Stimulated activated CD4-positive, alpha-beta T cell treated with anti-CD3 and anti-CD28 coated beads, TNF-alpha, amount 100 ng/mL, for 4 hours (primary cell): ENCODE measurements at regions not wholly inside any gene's neighbourhood (a gene's known extent, or its start where the extent isn't known, plus 50 kb on each side); places are given as distances from the start of the nearest gene placed in this dataset.

ENCODE experiments used
- DNase-seq, 3 experiments: peaks; one replicate each; pipeline ENCODE4 v3.0.0-alpha.2; 2020; ENCODE audit warnings: low read depth in 3 of 3

DNA sequence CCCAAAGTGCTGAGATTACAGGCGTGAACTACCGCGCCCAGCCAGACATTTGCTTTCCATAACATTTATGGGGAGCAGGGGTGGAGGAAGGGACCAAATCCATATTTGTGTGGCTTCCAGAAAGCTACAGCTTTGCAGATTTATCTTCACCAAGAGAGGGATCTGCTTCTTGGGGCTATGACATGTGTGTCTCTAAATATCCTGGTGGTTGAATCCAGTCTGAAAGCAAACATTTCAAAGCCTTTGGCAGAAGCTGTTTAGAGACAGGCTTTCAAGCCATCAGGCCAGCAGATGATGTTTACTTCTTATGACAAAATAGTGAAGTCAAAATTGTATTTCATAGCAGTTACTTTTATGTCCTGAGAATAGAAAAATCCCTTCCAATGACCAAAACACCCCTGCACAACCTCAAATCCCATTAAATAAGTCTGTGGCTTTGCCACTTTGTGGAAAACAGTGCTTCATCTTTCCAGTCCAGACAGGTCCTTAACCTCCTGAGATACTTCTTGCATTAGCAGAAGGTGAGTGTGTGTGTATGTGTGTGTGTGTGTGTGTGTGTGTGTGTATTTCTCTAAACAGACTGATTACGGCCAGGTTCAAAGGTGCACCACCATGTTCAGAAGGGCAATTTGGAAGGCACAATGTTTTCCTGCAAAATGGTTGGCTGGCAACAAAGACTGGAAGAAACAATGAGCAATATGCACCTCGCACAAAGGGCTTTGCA, 191.4 kb upstream of the LRIG1 start:
- no peak for DNase-seq

DNA sequence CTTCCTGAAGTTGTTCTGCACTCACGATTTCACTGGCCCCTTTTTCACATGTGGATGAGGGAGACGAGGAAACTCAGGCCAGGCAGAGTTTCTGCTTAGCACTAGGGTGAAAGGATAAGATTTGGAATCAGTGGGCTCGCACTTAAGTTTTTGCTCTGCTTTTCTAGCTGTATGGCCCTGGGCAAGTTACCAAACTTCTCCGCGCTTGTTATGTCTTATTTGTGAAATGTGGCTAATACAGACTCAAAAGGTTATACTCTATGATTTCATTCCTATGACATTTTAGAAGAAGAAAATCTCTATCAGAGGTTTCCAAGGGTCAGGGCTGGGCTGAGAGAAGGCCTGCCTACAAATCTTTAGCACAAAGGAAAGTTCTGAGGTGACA, 191.9 kb upstream of the LRIG1 start:
- no peak for DNase-seq

DNA sequence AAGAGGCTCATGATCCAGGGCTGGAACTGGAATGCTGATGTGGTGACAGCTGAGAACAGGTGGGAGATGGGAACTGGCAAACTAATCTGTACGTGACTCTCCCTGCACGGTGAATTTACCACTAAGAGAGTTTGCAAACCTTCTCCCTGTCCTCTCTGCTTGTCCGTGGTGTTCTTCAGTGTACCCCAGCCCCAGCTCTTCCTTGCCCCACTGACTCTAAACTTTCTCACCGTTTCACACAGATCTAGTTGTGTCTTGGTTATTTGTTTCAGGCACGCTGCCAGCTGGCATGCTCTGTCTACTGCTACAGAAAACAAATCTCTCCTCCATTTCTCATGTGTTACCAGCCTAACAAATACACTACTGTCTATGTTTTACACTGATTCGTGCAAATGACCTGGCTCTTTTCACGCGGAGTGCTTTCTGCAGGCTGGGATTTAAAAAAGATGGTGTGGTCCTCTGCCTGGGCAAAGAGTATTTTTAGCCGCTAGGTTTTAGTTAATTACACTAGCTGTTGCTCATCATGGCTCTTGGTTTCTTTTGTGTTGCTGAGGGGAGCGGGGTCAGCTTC, 192.7 kb upstream of the LRIG1 start:
- no peak for DNase-seq

DNA sequence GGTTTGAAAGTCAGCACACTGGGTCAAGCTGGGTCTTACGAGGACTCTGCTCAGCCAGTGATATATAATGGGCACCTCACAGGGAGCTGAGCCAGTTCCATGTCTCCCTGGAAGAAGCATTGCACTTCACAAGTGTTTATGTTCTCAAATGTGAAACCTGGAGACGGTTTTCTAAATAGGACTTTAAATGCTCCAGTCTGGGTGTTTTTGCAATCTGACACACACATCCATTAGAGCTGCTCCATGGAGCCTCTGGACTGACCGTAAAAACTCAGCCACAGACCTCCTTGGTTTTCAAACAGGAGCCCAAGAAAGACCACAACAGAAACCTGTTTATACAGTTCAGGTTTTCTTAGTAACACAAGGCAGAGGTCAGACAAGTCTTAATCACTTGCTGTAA, 201.3 kb upstream of the LRIG1 start:
- DNase-seq: no peak

DNA sequence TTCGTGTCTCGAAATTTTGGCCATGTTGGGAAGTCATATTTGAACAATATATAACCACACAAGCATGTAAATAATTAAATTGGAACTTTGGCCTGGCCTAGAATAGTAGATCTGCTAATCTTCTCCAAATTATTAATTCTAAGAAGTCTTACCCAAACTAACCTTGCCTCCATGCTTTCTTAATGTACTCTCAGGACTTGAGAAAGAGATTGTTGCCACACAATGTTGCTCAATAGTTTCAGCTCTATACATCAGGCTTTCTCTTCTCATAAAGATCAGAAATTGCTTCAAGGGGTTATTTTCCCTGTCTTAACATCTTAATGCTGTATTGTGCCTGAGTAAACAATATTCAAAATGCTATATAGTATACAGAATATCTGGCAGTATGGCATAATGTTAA, 202.7 kb upstream of the LRIG1 start:
- no peak for DNase-seq

DNA sequence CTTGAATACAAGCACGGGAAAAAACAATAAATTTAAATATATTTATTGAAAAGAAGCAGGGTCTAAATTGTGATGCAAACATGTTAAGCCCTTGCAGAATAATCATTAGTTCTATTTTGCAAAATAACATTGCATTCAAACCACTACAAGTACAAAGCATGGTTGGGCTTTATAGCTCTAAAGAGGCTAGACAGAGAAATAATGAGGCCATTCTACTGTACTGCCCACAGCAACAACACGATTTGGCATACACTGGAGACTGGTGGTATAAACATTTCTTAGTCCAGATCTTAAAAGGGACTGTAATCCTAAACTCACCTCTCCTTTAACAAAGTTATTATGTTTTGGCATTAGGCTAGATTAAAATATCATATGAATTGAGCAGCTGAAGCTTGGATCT, 204.3 kb upstream of the LRIG1 start:
- DNase-seq: no peak

DNA sequence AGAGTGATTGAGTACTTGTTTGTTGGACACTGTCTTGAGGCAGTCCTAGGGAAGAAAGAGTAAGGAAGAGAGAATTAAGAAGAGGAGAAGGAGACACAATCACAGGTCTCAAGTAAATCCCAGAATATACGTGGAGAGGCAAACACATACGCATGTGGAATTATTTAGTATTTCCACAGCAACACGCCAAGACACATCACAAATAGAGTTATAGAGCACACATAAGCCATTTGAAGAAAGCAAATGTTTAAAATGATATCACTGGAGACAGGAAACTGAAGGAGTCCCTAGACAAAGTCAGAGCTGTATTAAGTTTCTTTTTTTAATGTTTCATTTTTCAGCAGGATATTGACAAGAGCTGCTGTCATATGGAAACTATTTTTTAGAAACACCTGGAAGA, 206.1 kb upstream of the LRIG1 start:
- DNase-seq: no peak

DNA sequence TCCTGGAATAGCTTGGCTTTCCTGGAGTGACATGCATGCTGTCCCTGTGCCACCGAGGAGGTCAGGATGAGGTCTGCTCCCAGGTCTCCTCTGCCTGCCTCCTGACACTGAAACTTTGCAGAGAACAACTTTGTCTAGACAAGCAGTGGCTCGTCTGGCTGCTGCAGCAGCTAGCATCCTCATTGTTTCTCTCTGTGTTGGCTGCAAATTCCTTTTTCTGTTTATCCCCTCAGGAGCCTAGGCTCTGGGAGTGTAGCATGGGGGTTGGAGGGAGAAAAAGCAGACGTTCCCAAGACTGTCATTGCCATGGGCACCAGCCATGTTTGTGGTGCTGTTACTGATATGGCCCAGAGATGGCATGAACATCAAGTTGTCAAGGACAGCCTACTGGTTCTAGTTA, 208.7 kb upstream of the LRIG1 start:
- DNase-seq: no peak

DNA sequence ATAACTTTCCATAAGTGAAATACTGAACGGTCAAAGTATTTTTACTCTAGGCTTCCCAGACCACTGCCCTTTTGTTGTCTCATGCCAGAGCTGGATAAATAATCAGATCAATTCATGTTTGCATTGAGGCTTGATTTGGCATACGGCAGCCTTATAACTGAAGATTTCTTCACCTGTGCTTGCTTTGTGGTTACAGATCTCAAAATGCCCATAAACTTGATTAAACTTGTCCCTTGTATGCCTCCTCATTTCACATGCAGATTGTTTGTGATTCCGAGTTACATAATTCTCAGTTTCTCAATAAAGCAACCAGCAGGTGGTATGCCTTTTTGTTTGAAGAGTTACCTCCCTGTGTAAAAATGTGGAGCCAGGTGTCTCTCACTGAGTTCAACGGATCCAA, 211.4 kb upstream of the LRIG1 start:
- no peak for DNase-seq

DNA sequence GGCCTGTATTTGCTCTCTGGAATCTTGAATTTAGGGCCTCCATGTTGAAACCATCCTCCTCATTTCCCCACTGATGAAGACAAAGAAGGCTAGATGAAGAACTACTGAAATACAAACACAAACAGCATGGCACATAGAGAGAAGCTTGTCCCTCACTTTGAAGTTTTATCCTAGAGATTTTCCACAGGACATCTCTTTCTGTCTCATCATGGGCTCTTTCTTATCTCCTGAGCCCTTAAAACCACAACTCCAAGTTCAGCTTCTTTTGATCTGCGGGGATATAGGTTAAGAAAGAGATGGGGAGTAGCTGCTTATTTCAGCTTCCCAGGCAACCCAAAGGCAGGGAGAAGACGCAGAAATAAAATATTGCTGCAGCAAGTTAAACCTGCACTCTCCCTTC, 213.1 kb upstream of the LRIG1 start:
- no peak for DNase-seq

DNA sequence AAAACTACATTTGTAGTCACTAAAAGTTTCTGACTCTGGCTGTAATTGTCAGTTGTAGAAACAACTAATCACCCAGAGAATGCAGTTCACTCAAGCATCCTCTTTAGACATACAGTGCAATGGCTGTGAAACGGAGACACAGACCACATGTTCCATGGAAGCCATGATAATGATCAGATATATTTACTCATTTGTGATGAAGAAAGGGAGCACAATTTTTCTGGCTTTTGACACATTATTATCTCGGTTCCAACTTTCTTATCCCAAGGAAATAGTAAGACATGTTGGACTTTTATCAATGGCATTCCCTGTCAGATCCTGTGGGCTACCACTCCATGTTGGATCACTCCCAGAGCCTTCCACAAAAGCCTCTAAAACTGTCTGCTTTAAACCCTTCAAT, 215.0 kb upstream of the LRIG1 start:
- DNase-seq: no peak

DNA sequence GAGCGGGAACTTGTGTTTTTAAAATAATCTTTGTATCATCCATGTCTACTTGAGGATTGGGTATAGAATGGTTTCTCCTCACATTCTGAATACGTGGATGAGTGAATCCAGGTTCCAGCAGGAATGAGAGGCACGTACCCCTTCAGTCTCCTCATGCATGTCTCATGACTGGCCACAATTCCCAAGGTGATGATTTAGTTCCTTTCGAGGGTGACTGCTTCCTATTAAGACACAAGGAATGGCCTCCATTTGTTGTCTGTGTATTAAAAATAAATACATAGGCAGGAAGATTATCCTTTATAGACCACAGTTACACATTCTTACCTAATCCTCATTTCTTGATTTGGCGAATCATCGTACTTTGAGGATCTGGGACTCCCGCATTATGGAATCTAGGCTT, 217.0 kb upstream of the LRIG1 start:
- DNase-seq: no peak

DNA sequence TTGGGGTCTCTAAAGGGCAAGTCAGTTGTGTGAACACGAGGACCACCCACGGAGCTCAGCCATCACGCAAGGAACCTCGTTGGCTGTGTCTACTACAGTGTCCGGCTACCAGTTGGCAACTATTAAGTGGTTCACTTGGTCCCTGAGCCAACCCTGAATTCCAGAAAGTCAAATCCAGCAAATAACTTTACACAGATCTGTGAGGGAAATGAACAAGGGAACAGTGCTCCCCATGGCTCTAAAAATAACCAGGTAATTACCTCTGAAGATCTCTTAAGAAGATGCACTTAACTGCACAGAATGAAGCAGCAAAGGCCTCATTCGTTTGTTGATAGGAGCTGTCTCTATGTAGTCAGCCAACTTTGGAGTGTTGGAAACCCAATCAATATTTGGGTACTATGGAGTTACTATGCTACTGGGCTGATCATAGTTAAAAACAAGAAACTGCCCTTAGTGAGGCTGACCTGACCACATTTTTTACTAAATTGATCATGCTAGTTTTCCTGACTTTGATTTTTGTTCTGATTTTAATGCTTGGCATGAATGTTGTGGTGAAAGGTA, 219.1 kb upstream of the LRIG1 start:
- DNase-seq: no peak

DNA sequence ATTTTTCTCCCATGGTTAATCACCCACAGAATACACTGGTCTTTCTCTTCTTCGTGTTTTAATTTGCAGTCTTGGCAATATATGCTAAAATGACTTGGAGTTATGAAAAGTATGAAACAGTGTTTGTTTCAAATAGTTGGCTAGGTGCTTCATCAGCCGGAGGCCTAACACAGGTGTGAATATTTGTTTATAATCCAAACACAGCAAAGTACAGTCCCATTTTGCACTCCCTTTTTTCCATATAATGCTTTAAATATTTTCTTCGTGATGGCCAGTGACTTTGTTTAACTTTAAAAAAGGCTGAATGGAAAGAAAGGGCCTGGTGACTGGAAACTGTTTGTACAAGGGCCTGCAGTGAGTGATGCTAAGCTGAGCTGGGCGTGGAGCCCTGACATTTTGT, 219.7 kb upstream of the LRIG1 start:
- DNase-seq: no peak

DNA sequence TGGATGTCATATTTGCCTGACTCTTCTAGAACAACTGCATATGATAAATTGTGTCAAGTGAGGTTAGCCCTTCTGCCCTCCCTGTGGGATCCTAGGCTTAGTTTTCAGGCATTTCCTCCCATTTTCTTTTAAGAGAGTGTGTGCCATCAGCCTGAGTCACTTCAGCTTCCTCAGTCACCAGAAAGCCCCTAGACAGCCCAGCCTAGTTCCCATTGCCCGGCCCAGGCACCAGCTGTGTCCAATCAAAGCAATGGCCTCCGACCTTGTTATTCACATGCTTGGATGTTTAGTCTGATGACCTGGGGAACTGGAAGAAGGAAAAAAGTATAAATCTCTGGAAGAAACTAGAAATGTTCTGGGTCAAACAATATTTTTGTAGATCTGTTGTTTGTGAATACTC, 221.9 kb upstream of the LRIG1 start:
- no peak for DNase-seq

DNA sequence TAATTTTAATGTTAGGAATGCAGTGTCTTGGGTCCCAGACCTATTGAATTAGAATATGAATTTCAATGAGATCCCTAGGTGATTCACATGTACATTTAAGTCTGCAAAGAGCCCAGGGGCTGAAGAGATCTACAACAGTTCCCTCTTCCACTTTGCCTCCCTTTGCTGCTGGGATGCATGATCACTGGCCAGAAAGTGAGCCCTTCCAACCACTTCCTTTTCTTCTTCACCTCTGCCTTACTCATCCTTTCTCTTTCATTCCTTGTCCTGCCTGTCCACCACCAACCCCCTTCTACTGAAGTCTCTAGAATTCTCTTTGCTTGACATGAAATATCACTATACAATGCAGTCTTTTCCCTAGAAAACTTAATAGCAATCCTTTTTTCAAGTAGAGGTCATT, 222.4 kb upstream of the LRIG1 start:
- DNase-seq: no peak

DNA sequence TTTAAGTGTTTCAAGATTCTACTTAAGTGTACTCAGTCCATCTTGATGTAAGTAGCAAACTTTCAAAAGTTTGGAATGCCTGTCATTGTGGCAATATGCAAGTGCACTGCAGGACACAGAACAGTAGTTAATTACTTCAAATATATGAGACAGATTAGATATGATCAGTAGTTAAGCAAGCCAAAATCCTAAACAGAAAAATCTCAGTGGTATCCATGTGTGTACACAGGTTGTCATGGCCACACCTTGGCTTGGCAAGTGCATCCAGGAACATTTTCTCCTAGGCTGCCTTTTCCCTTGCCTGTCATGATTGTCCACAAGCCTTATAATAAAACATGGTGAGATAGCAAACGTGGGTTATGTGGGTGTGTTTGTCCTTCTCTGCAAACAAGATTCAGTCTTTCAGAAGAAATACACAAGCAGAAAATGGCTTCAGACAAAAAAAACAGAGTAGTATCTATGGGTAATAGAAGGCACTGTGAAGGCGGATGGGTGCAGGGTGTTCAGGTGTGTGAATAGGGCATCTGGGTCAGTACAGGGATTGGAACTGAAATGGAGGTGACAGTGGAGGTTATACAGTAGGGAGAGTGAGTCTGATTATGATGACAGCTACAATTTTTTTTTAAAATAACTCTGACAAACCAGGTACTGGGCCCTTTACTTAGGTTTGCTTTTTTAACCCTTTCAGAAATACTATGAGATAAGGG, 229.0 kb upstream of the LRIG1 start:
- no peak for DNase-seq

DNA sequence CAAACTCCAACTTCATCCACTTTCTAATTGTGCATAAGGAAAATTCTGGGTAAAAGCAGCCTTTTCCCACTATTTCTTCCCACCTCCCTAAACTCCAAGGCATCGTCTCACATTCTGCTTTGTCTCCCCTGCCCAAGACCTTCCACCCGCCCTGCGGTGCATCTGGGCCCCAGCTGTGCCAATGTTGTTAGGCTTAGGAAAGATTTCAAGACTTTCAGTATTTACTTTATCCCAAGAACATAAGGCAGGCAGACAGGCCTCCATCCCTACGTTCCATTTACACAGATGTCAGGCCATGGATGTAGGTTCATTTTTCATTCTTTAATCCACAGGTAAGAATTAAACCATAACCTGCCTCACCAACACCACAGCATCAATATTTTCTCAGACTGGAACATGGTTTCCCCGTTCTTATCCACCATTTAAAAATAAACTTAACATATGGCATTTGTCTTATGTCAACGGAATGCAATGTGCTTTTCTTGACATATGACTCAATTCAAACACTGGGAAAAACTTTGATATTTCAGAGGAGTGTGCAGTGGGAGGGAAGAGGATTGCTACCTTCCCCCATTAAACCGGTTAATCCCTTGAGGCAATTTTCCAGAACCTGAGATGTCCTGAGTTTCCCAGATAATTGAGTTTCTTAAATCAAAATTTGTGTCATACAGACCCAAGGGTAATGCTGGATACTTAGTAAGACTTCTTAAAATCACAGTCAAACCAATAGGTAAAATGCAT, 238.0 kb upstream of the LRIG1 start:
- DNase-seq: no peak

DNA sequence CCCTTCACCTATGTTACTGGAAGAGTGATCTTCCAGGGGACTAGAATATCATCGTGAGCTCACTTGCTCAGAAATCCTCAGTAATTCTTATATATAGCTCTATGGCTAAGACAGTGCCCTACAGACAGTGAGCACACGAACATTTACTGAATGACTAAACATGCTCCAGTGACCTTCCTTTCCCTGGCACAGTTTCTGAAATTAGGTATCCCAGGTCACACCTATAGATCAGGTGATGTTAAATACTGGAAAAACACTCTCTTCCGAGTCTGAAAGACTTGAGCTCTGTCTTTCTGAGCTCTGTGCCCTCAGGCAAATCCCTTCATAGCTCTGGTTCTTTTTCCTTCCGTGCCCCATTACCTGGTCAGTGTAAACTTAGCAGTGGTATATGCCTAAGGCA, 239.4 kb upstream of the LRIG1 start:
- DNase-seq: no peak

DNA sequence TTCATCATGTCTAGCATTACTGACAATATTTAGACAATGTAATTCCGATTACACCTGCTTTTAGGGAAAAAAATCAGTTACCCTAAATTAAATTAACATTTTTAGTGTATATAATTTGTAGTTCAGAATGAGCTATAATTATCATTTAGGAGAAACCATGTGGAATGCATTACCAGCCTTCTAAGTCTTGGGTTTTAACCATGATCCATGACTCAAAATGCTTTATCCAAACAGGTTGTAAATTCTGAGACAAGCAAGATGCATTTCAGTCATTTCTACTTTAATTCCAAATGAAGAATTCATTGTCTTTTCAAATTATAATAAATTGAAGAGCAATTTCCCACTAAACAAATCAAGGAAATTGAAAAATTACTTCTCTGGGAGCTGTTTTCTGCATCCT, 243.7 kb upstream of the LRIG1 start:
- DNase-seq: no peak

DNA sequence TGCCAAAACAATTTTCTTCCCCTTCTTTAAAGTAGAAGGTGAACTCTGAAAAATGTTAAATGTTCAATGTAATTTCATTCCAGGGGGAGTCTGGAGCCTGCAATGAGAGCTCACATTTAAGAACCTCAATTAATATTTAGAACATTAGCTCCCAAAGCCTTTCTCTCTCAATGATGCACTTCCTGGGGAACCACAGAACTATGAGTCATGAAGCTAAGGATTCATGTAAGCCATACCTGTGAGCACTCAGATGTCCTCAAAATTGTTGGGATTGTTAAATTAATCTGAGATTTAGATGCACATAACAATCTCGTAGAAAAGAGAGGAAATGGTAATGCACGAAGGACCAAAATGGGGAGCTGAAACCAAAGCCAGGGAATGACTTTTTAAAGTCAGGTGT, 244.2 kb upstream of the LRIG1 start:
- no peak for DNase-seq

DNA sequence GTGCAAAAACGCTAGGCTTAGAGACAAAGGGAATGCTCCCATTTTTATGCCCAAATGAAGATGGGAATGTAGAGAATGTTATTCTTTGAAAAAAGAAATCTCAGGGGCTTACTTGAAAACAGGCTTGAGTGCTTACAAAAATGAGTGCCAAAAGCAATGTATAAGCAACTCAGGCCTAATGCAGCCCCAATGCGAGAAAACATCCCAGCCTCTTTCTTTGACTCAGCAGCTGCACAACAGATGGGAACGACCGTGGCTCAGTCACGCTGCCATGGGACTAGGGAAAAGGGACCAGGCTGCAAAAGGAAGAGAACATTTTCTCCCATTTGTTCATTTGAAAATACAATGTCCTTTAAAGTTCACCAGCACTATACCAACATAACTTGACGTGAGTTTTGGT, 246.4 kb upstream of the LRIG1 start:
- no peak for DNase-seq

DNA sequence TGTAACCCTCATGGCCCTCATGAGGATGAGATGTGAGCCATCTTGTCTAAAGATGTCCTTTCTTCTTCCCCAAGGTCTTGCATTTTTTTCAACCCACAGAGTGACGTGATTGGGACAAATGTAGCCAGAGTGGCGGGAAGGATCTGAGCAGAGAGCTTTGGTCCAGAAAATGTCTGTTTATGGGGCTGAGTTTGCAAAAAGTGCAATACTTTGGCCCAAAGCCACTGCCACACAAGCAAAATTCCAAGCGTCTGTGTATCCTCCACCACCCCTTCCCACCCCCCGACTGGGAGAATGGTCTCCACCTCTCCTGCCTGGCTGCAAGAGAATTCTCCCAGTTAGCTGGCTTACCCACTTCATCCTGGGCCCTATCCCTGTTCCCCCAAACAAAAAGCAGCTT, 246.9 kb upstream of the LRIG1 start:
- no peak for DNase-seq
